Cardiac muscle cell (in vitro differentiated cells and primary cell): ENCODE measurements at regions not wholly inside any gene's neighbourhood (a gene's known extent, or its start where the extent isn't known, plus 50 kb on each side); places are given as distances from the start of the nearest gene placed in this dataset.

ENCODE experiments used
- DNase-seq, 2 donors: peaks; one replicate each; pipeline versions ENCODE4 v3.0.0 to v3.0.0-alpha.2; 2010 to 2017; ENCODE audit warnings: low read depth in 1 of 2, low spot score in 1 of 2
- H3K27ac ChIP-seq: fragments of 200-600 bp; sonication (generic); 2 replicates; pipeline ENCODE4 v1.5.1; 2016
- H3K27me3 ChIP-seq: fragments of 200-600 bp; sonication (generic); 2 replicates; pipeline ENCODE4 v1.6.0; 2016; ENCODE audit warnings: control low read depth
- H3K36me3 ChIP-seq: fragments of 200-600 bp; sonication (generic); 2 replicates; pipeline ENCODE4 v1.5.1; 2016; ENCODE audit warnings: control low read depth
- H3K4me1 ChIP-seq: fragments of 200-600 bp; sonication (generic); 2 replicates; pipeline ENCODE4 v1.8.1; 2017; ENCODE audit warnings: low read depth, mild to moderate bottlenecking, mixed run types
- H3K4me3 ChIP-seq: fragments of 200-600 bp; sonication (generic); 2 replicates; pipeline ENCODE4 v1.5.1; 2016; ENCODE audit warnings: mild to moderate bottlenecking
- H3K9me3 ChIP-seq: fragments of 200-600 bp; sonication (generic); 2 replicates; pipeline ENCODE4 v1.5.1; 2017; ENCODE audit warnings: low read depth, mild to moderate bottlenecking, control low read depth
- CTCF ChIP-seq: IDR thresholded peaks from 2 replicates; pipeline ENCODE4 v1.5.1; 2012; ENCODE audit warnings: low read depth, mild to moderate bottlenecking, low read length

- H3K27ac ChIP-seq = no peak overlapping the region
- no peak overlapping the region for H3K4me3 ChIP-seq
- DNase-seq = no peak
- no peak for TF ChIP-seq CTCF
- H3K4me1 ChIP-seq = no peaks in the 10 kb centered on the region
- H3K36me3 ChIP-seq = no peaks in the 10 kb centered on the region
- no peaks in the 10 kb centered on the region for H3K9me3 ChIP-seq
- H3K27me3 ChIP-seq = peaks cover 3% of the 10 kb centered on the region
These were observed 75.9 kb upstream of the PMEPA1 start for GRCh38 chr20:57785720-57786119.

- no peak for TF ChIP-seq CTCF
These were observed 75.2 kb upstream of the PMEPA1 start for GRCh38 chr20:57785061-57785460.

GRCh38 chr20:57783956-57784837 lies 74.4 kb upstream of the PMEPA1 start:
- TF ChIP-seq CTCF = no peak
- no peak overlapping the region for H3K27ac ChIP-seq
- DNase-seq = no peak

More at GRCh38 chr20:57785061-57785460, 75.2 kb upstream of the PMEPA1 start:
- no peak overlapping the region for H3K27ac ChIP-seq
- H3K27me3 ChIP-seq = peaks cover 3% of the 10 kb centered on the region
- H3K9me3 ChIP-seq = no peaks in the 10 kb centered on the region
- H3K4me1 ChIP-seq = no peaks in the 10 kb centered on the region
- H3K4me3 ChIP-seq = no peak overlapping the region
- no peak for DNase-seq
- no peaks in the 10 kb centered on the region for H3K36me3 ChIP-seq

GRCh38 chr20:57783196-57783595 lies 73.4 kb upstream of the PMEPA1 start:
- no peak for DNase-seq

More at GRCh38 chr20:57783956-57784837, 74.4 kb upstream of the PMEPA1 start:
- Histone ChIP-seq H3K9me3 (no peaks in the 10 kb centered on the region), H3K27me3 (peaks cover 3% of the 10 kb centered on the region), H3K4me3 (no peak overlapping the region), H3K4me1 (no peaks in the 10 kb centered on the region), H3K36me3 (no peaks in the 10 kb centered on the region)

GRCh38 chr20:57782631-57783041 lies 72.8 kb upstream of the PMEPA1 start:
- no peaks in the 10 kb centered on the region for H3K36me3 ChIP-seq
- H3K4me3 ChIP-seq = no peak overlapping the region
- H3K27me3 ChIP-seq = peaks cover 3% of the 10 kb centered on the region
- H3K27ac ChIP-seq = no peak overlapping the region
- no peak for DNase-seq
- no peak for TF ChIP-seq CTCF
- H3K4me1 ChIP-seq = peaks cover 5% of the 10 kb centered on the region
- no peaks in the 10 kb centered on the region for H3K9me3 ChIP-seq

More at GRCh38 chr20:57783196-57783595, 73.4 kb upstream of the PMEPA1 start:
- Histone ChIP-seq H3K4me1 (peaks cover 5% of the 10 kb centered on the region), H3K4me3 (no peak overlapping the region), H3K9me3 (no peaks in the 10 kb centered on the region), H3K36me3 (no peaks in the 10 kb centered on the region), H3K27ac (no peak overlapping the region), H3K27me3 (peaks cover 3% of the 10 kb centered on the region)
- no peak for TF ChIP-seq CTCF
